ENCODE measurements at regions not wholly inside any gene's neighbourhood (a gene's known extent, or its start where the extent isn't known, plus 50 kb on each side); places are given as distances from the start of the nearest gene placed in this dataset.
A peak's percentile ranks its signal among the peaks of the same experiment; 100 is the strongest.

DNA sequence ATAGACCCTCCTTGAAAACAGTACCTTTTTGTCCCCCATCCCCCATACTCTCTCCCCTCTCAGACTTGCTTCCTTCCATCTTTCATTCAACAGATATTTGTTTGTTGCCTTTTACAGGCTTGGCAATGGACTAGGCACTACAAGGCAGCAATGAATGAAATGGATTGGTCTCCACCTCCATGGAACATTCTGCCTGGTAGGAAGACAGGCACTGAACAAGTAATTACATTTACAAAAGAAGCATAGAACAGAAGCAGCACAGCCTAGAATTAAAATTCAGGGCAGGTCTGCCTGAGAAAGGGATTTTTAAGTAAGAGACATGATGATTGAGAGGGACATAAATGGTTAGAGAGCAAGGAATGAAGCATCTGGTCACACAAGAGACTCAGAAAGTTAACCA, 346.1 kb downstream of the GRXCR1 start:
- in situ Hi-C loops (cut with MboI; ENCODE audit: low pct_unique_long_range_greater_than_20kb, low sequenced_read_pairs, unreplicated experiment), result no loop called here
- TF ChIP-seq, protein P1, sequence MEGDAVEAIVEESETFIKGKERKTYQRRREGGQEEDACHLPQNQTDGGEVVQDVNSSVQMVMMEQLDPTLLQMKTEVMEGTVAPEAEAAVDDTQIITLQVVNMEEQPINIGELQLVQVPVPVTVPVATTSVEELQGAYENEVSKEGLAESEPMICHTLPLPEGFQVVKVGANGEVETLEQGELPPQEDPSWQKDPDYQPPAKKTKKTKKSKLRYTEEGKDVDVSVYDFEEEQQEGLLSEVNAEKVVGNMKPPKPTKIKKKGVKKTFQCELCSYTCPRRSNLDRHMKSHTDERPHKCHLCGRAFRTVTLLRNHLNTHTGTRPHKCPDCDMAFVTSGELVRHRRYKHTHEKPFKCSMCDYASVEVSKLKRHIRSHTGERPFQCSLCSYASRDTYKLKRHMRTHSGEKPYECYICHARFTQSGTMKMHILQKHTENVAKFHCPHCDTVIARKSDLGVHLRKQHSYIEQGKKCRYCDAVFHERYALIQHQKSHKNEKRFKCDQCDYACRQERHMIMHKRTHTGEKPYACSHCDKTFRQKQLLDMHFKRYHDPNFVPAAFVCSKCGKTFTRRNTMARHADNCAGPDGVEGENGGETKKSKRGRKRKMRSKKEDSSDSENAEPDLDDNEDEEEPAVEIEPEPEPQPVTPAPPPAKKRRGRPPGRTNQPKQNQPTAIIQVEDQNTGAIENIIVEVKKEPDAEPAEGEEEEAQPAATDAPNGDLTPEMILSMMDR (IDR thresholded peaks at IDR 0.05; ENCODE audit: extremely low read depth, insufficient read depth, missing control alignments), result no peak
- no peak for DNase-seq (ENCODE audit: low spot score)

DNA sequence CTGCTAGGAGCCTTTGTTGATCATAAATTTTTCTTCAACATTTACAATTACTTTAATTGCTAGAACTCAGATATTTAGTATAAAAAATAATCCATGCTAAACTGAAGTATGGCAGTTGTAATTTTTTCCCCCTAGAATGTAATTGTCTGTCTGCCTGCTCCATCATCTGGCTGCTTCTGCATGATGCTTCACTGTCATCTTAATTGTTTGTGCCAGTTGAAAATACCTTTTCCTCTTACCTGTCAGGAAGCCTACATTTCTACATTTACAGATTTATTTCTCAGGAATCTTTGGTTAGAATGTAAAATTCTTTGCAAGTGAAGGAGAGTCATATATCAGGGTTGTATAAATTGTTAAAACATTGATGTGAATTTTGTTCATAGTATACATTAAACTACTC, 348.6 kb downstream of the GRXCR1 start:
- in situ Hi-C loops (cut with MboI; ENCODE audit: low pct_unique_long_range_greater_than_20kb, low sequenced_read_pairs, unreplicated experiment), result no loop called here
- TF ChIP-seq, protein P1 (IDR thresholded peaks at IDR 0.05; ENCODE audit: extremely low read depth, insufficient read depth, missing control alignments), result no peak
- no peak for DNase-seq (ENCODE audit: low spot score)

DNA sequence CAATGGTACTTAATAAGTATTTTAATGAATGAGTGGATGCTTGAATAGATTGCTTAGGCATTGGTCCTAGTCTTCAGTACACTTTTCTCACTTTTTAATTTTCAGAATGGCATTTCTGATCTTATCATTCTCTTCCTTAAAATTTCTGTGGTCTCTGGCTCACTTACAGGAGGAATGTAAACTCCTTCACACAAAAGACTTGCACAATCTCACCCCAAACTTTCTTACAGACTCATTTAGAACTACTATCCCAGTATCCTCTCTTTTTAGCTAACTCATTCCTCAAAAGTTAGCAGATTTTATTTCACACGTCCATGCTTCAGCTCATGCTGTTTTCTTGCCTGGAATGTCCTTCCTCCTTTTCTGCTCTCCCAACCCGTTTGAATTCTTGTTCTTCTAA, 350.1 kb downstream of the GRXCR1 start:
- TF ChIP-seq, protein P1 (IDR thresholded peaks at IDR 0.05; ENCODE audit: extremely low read depth, insufficient read depth, missing control alignments), result no peak
- DNase-seq (ENCODE audit: low spot score), result no peak
- in situ Hi-C loops (cut with MboI; ENCODE audit: low pct_unique_long_range_greater_than_20kb, low sequenced_read_pairs, unreplicated experiment), result no loop called here

DNA sequence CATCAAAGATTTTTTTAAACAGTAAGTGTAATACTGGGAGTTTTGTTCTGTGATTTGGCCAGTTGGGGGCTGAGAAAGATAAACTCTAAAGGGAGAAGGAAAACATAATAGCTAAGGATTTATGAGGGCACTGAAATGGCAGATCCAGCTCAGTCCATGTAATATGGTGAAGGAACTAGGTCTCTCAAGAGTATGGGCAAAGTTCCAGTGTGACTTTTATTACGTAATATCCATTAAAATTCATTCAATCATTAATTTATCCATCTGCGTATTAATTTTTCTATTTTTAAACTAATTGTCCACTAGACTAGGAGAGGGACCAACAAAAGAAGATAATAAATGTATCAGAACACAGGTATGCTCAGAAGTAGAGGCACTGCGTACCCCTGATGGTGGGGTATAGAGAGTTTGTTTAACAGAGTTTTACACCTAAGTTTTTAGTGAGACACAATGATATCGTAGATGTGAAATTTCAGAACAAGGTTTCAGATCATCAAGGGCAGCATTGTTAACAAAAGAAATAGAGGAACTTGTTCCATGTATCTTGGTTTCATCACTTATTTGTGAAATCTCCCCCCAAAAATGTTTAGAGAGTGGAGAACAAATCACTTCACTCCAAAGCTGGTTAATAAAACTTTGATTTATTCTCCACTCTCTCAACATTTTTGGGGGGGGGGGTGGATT, 351.1 kb downstream of the GRXCR1 start:
- in situ Hi-C loops (cut with MboI; ENCODE audit: low pct_unique_long_range_greater_than_20kb, low sequenced_read_pairs, unreplicated experiment), result no loop called here
- DNase-seq (ENCODE audit: low spot score), result peak; percentile 4
- TF ChIP-seq, protein P1 (IDR thresholded peaks at IDR 0.05; ENCODE audit: extremely low read depth, insufficient read depth, missing control alignments), result no peak

DNA sequence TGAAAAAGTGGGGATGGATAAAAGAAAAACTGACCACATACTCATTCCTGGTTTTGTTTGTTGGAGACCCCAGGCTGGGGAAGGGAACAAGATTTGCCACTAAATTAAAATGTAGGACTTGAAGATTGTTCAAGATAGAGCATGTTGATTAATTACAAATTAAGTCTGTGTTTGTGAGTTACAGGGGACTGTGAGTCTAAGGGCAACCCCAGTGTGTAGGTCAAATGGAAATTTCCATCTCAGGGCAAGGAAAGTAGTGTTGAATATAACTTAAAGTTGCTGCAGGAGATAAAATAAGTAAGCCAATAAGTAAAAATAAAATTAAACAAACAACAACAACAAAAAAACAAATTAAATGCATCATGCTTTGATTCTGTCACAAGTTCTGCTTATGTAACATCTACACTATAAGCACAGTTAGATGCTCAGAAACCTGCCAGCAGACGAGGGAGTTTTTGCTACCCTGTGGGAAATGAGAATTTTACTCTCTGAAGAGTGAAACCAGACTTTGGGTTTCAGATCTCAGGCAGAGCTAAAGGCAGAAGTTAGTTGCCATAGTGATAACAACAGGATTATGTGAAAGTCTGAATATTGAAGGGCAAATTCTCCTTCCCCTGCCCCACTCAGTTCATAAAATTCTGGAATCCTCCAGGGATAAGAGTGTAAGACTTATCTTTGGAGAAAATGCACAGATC, 352.3 kb downstream of the GRXCR1 start:
- DNase-seq (ENCODE audit: low spot score), result peak; percentile 54
- TF ChIP-seq, protein P1 (IDR thresholded peaks at IDR 0.05; ENCODE audit: extremely low read depth, insufficient read depth, missing control alignments), result no peak
- in situ Hi-C loops (cut with MboI; ENCODE audit: low pct_unique_long_range_greater_than_20kb, low sequenced_read_pairs, unreplicated experiment), result no loop called here

DNA sequence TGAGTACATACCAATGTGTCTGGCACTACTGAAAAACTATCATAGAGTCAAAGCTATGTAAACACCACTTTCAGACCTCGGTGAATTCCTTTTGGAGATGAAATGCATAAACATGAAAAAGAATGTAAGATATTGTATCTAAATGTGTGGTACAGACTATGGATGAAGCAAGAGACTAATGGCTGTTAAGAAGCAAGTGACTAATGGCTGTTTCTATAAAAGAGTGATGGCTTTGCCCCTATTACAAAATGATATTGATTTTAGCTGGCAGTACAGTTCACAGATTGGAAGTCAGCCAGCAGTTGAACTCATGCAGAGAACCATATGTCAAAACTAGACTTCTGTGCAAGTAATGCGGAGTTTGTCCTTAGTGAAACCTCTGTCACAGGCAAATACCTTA, 359.3 kb downstream of the GRXCR1 start:
- in situ Hi-C loops (cut with MboI; ENCODE audit: low pct_unique_long_range_greater_than_20kb, low sequenced_read_pairs, unreplicated experiment), result no loop called here
- no peak for DNase-seq (ENCODE audit: low spot score)
- TF ChIP-seq, protein P1 (IDR thresholded peaks at IDR 0.05; ENCODE audit: extremely low read depth, insufficient read depth, missing control alignments), result no peak

Data from GM13977 (cell line).